ENCODE measurements at regions not wholly inside any gene's neighbourhood (a gene's known extent, or its start where the extent isn't known, plus 50 kb on each side); places are given as distances from the start of the nearest gene placed in this dataset.

DNA sequence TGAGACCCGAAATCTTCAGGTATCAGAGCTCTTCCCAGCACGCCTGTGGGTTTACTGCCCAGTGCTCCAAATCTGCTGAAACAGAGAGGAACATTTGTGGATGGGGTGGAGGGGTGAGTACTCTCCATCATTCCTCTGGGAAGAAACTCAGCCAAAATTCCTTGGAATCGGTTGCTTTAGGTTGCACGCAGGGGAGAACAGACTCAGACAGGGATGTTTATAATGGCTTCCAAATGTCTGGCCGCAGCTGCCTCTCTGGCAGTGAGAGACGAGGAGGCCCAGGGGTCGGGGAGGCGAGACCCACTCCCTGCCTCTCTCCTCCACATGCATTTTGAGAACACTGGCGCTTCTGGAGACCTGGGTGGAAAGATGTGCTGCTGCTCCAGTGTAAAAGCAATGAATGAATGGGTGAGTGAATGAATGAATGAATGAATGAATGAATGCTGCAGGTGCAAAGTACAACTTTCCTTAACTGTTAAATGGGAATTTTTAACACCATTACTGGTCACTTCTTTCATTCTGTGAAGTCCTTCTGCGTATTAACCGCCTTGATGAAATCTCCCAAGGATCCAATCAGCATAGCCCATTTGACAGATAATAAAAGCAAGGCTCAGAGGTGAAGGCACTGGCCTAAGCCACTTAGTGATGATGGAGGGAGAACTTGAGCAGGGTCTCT, 437.4 kb downstream of the MIAT start:
- H3K36me3 ChIP-seq (ENCODE audit: control insufficient read depth in 2 of 3, insufficient read depth in 3 of 3, low read length in 3 of 3), result no peaks in the 10 kb centered on the region
- H3K4me1 ChIP-seq (ENCODE audit: control insufficient read depth in 2 of 3, insufficient read depth in 2 of 3, low read depth in 1 of 3, low read length in 3 of 3), result no peaks in the 10 kb centered on the region
- no peak overlapping the region for H3K27ac ChIP-seq (ENCODE audit: low read depth in 2 of 2, low read length in 2 of 2)
- intact Hi-C loops (cut with DNase I), result no loop called here
- no peak for TF ChIP-seq CTCF (IDR thresholded peaks at IDR 0.05; ENCODE audit: borderline replicate concordance, extremely low read depth, insufficient read depth)
- peaks cover 17% of the 10 kb centered on the region for H3K27me3 ChIP-seq (ENCODE audit: control insufficient read depth, insufficient read depth, low read length)
- H3K4me3 ChIP-seq (ENCODE audit: low read length in 3 of 3), result no peak overlapping the region
- peaks cover 0 to 5% (median 0%) of the 10 kb centered on the region in 3 donors for H3K9me3 ChIP-seq (ENCODE audit: control insufficient read depth in 2 of 3, insufficient read depth in 1 of 3, low read length in 3 of 3)
- FAIRE-seq (no peak), DNase-seq (peak in 2 of 5 donors; percentile 12 to 38)
- H3K9ac ChIP-seq (ENCODE audit: low read length in 3 of 3), result no peak overlapping the region

GRCh38 chr22:27097506-27097905, 440.1 kb downstream of the MIAT start:
- TF ChIP-seq CTCF (IDR thresholded peaks at IDR 0.05; ENCODE audit: borderline replicate concordance, extremely low read depth, insufficient read depth), result no peak
- DNase-seq (no peak), FAIRE-seq (no peak)
- H3K9me3 ChIP-seq (ENCODE audit: control insufficient read depth in 2 of 3, insufficient read depth in 1 of 3, low read length in 3 of 3), result peaks cover 0 to 5% (median 0%) of the 10 kb centered on the region in 3 donors
- no peaks in the 10 kb centered on the region for H3K36me3 ChIP-seq (ENCODE audit: control insufficient read depth in 2 of 3, insufficient read depth in 3 of 3, low read length in 3 of 3)
- peaks cover 0 to 4% (median 0%) of the 10 kb centered on the region in 3 donors for H3K4me1 ChIP-seq (ENCODE audit: control insufficient read depth in 2 of 3, insufficient read depth in 2 of 3, low read depth in 1 of 3, low read length in 3 of 3)
- intact Hi-C loops (cut with DNase I), result no loop called here
- H3K27me3 ChIP-seq (ENCODE audit: control insufficient read depth, insufficient read depth, low read length), result peaks cover 13% of the 10 kb centered on the region
- no peak overlapping the region for H3K4me3 ChIP-seq (ENCODE audit: low read length in 3 of 3)
- no peak overlapping the region for H3K9ac ChIP-seq (ENCODE audit: low read length in 3 of 3)
- no peak overlapping the region for H3K27ac ChIP-seq (ENCODE audit: low read depth in 2 of 2, low read length in 2 of 2)

DNA sequence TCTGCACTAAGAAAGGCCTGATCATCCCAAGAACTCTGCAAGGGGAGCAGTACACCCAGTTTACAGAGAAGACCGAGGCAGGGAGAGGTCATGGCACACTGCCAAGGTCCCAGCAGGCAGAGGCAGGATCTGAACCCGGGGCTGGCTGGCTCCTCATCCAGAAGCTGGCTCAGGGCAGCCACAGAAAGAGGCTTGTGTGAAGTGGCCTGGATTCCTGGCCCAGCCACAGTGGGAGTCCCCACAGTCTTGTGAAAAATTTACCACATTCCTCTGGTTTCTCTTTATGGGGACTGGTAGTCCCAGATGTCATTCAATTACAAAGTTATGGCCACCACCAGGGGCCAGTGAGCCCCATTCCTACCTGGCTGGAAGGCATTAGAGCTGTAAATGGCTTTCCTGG, 440.5 kb downstream of the MIAT start:
- peaks cover 9% of the 10 kb centered on the region for H3K27me3 ChIP-seq (ENCODE audit: control insufficient read depth, insufficient read depth, low read length)
- FAIRE-seq, result no peak
- H3K9me3 ChIP-seq (ENCODE audit: control insufficient read depth in 2 of 3, insufficient read depth in 1 of 3, low read length in 3 of 3), result peaks cover 0 to 3% (median 0%) of the 10 kb centered on the region in 3 donors
- no peak overlapping the region for H3K4me3 ChIP-seq (ENCODE audit: low read length in 3 of 3)
- DNase-seq, result no peak
- TF ChIP-seq CTCF (IDR thresholded peaks at IDR 0.05; ENCODE audit: borderline replicate concordance, extremely low read depth, insufficient read depth), result no peak
- peaks cover 0 to 4% (median 0%) of the 10 kb centered on the region in 3 donors for H3K4me1 ChIP-seq (ENCODE audit: control insufficient read depth in 2 of 3, insufficient read depth in 2 of 3, low read depth in 1 of 3, low read length in 3 of 3)
- H3K27ac ChIP-seq (ENCODE audit: low read depth in 2 of 2, low read length in 2 of 2), result no peak overlapping the region
- H3K9ac ChIP-seq (ENCODE audit: low read length in 3 of 3), result no peak overlapping the region
- no peaks in the 10 kb centered on the region for H3K36me3 ChIP-seq (ENCODE audit: control insufficient read depth in 2 of 3, insufficient read depth in 3 of 3, low read length in 3 of 3)
- intact Hi-C loops (cut with DNase I), result no loop called here

All from kidney (tissue), 13 donors.